HFFc6 (cell line): ENCODE measurements at regions not wholly inside any gene's neighbourhood (a gene's known extent, or its start where the extent isn't known, plus 50 kb on each side); places are given as distances from the start of the nearest gene placed in this dataset.

Experiments used
- DNase-seq: peaks from one replicate; pipeline ENCODE4 v3.0.0-alpha.2; 2018
- H3K27ac Mint-ChIP-seq: 2 replicates; pipeline ENCODE4 v1.8.0; 2020; ENCODE audit warnings: mild to moderate bottlenecking, mixed read lengths
- H3K27me3 Mint-ChIP-seq: 2 replicates; pipeline ENCODE4 v1.8.0; 2021; ENCODE audit warnings: mild to moderate bottlenecking, moderate library complexity, mixed read lengths; ENCODE audit not compliant: insufficient read depth
- H3K36me3 Mint-ChIP-seq: 2 replicates; pipeline ENCODE4 v1.8.0; 2021; ENCODE audit warnings: low read depth, mixed read lengths
- H3K4me1 Mint-ChIP-seq: 2 replicates; pipeline ENCODE4 v1.8.0; 2020; ENCODE audit warnings: low read depth, mixed read lengths
- H3K4me3 Mint-ChIP-seq: 2 replicates; pipeline ENCODE4 v1.8.0; 2020; ENCODE audit warnings: mild to moderate bottlenecking, moderate library complexity, mixed read lengths
- H3K9me3 Mint-ChIP-seq: 2 replicates; pipeline ENCODE4 v1.8.0; 2020; ENCODE audit warnings: mild to moderate bottlenecking, mixed read lengths
- CTCF ChIP-seq: fragments of 200-600 bp; sonication (generic); IDR thresholded peaks from 2 replicates; pipeline ENCODE4 v1.5.0; 2021; ENCODE audit warnings: antibody characterized with exemption, mild to moderate bottlenecking

GRCh38 chr5:173667702-173668101 lies 51.3 kb upstream of the BOD1 start:
- Mint-ChIP-seq H3K36me3 (no peaks in the 10 kb centered on the region; the same call in 1 of the 2 replicates), H3K9me3 (no peaks in the 10 kb centered on the region), H3K4me1 (peaks cover 27% of the 10 kb centered on the region), H3K27me3 (peaks cover 9% of the 10 kb centered on the region), H3K4me3 (no peak overlapping the region), H3K27ac (no peak overlapping the region)
- TF ChIP-seq CTCF: no peak
- no peak for DNase-seq

- TF ChIP-seq CTCF: no peak
- Mint-ChIP-seq H3K4me1 (peaks cover 27% of the 10 kb centered on the region), H3K27me3 (peaks cover 11% of the 10 kb centered on the region), H3K27ac (no peak overlapping the region), H3K9me3 (no peaks in the 10 kb centered on the region), H3K4me3 (no peak overlapping the region), H3K36me3 (no peaks in the 10 kb centered on the region; the same call in 1 of the 2 replicates)
- no peak for DNase-seq
These were observed 51.9 kb upstream of the BOD1 start for GRCh38 chr5:173668245-173668800.

GRCh38 chr5:173668910-173669309 lies 52.5 kb upstream of the BOD1 start:
- Mint-ChIP-seq H3K4me1 (peaks cover 27% of the 10 kb centered on the region), H3K27me3 (peaks cover 15% of the 10 kb centered on the region), H3K36me3 (no peaks in the 10 kb centered on the region; the same call in 1 of the 2 replicates), H3K4me3 (no peak overlapping the region), H3K27ac (no peak overlapping the region), H3K9me3 (no peaks in the 10 kb centered on the region)
- no peak for DNase-seq
- TF ChIP-seq CTCF: no peak

- no peak overlapping the region for H3K4me3 Mint-ChIP-seq
- DNase-seq: no peak
- no peaks in the 10 kb centered on the region; the same call in 1 of the 2 replicates for H3K36me3 Mint-ChIP-seq
- peaks cover 22% of the 10 kb centered on the region for H3K4me1 Mint-ChIP-seq
- H3K27ac Mint-ChIP-seq: no peak overlapping the region
- TF ChIP-seq CTCF: no peak
- H3K27me3 Mint-ChIP-seq: peaks cover 15% of the 10 kb centered on the region
- no peaks in the 10 kb centered on the region for H3K9me3 Mint-ChIP-seq
These were observed 53.0 kb upstream of the BOD1 start for GRCh38 chr5:173669483-173669882.

- H3K27ac Mint-ChIP-seq: no peak overlapping the region
- peaks cover 22% of the 10 kb centered on the region for H3K4me1 Mint-ChIP-seq
- H3K27me3 Mint-ChIP-seq: peaks cover 15% of the 10 kb centered on the region
- no peaks in the 10 kb centered on the region; the same call in 1 of the 2 replicates for H3K36me3 Mint-ChIP-seq
- H3K4me3 Mint-ChIP-seq: peak overlapping the region; percentile 54; the same call in 1 of the 2 replicates
- TF ChIP-seq CTCF: no peak
- H3K9me3 Mint-ChIP-seq: no peaks in the 10 kb centered on the region
- peak; percentile 9 for DNase-seq
These were observed 53.7 kb upstream of the BOD1 start for GRCh38 chr5:173670130-173670651.
